GDM1 (cell line): ENCODE measurements at regions not wholly inside any gene's neighbourhood (a gene's known extent, or its start where the extent isn't known, plus 50 kb on each side); places are given as distances from the start of the nearest gene placed in this dataset.

Source experiments
- DNase-seq: peaks from one replicate; lab custom pipeline; 2025; lab: John Stamatoyannopoulos, UW

- no peak for DNase-seq
Observed at GRCh38 chr6:113574147-113574546, 283.0 kb upstream of the MARCKS start.

GRCh38 chr6:113576310-113576709 lies 280.8 kb upstream of the MARCKS start:
- no peak for DNase-seq

- no peak for DNase-seq
Observed at GRCh38 chr6:113578691-113579090, 278.5 kb upstream of the MARCKS start.

GRCh38 chr6:113584767-113585166 lies 272.4 kb upstream of the MARCKS start:
- DNase-seq = no peak

GRCh38 chr6:113585246-113585645 lies 271.9 kb upstream of the MARCKS start:
- DNase-seq = no peak

GRCh38 chr6:113586413-113587077 lies 270.6 kb upstream of the MARCKS start:
- no peak for DNase-seq

GRCh38 chr6:113587078-113587699 lies 270.0 kb upstream of the MARCKS start:
- DNase-seq = no peak

- DNase-seq = no peak
Observed at GRCh38 chr6:113588646-113589045, 268.5 kb upstream of the MARCKS start.

- DNase-seq = no peak
Observed at GRCh38 chr6:113591896-113592827, 265.0 kb upstream of the MARCKS start.

- no peak for DNase-seq
Observed at GRCh38 chr6:113594726-113595125, 262.4 kb upstream of the MARCKS start.

- DNase-seq = no peak
Observed at GRCh38 chr6:113595911-113596376, 261.2 kb upstream of the MARCKS start.

- no peak for DNase-seq
Observed at GRCh38 chr6:113596387-113597230, 260.5 kb upstream of the MARCKS start.

- no peak for DNase-seq
Observed at GRCh38 chr6:113597231-113597583, 259.9 kb upstream of the MARCKS start.

GRCh38 chr6:113598786-113599185 lies 258.4 kb upstream of the MARCKS start:
- DNase-seq = no peak

GRCh38 chr6:113599444-113599843 lies 257.7 kb upstream of the MARCKS start:
- no peak for DNase-seq

- no peak for DNase-seq
Observed at GRCh38 chr6:113600551-113601339, 256.4 kb upstream of the MARCKS start.

- DNase-seq = no peak
Observed at GRCh38 chr6:113607821-113608545, 249.2 kb upstream of the MARCKS start.

GRCh38 chr6:113610377-113610988 lies 246.7 kb upstream of the MARCKS start:
- no peak for DNase-seq

GRCh38 chr6:113616701-113617274 lies 240.4 kb upstream of the MARCKS start:
- DNase-seq = no peak

- no peak for DNase-seq
Observed at GRCh38 chr6:113619077-113619476, 238.1 kb upstream of the MARCKS start.
